Activated naive CD4-positive, alpha-beta T cell treated with anti-CD3 and anti-CD28 coated beads, Interleukin-2, amount 50 U/mL, for 16 hours (primary cell): ENCODE measurements at regions not wholly inside any gene's neighbourhood (a gene's known extent, or its start where the extent isn't known, plus 50 kb on each side); places are given as distances from the start of the nearest gene placed in this dataset.

Experiments
- DNase-seq: peaks from one replicate; pipeline ENCODE4 v3.0.0-alpha.2; 2020

DNA sequence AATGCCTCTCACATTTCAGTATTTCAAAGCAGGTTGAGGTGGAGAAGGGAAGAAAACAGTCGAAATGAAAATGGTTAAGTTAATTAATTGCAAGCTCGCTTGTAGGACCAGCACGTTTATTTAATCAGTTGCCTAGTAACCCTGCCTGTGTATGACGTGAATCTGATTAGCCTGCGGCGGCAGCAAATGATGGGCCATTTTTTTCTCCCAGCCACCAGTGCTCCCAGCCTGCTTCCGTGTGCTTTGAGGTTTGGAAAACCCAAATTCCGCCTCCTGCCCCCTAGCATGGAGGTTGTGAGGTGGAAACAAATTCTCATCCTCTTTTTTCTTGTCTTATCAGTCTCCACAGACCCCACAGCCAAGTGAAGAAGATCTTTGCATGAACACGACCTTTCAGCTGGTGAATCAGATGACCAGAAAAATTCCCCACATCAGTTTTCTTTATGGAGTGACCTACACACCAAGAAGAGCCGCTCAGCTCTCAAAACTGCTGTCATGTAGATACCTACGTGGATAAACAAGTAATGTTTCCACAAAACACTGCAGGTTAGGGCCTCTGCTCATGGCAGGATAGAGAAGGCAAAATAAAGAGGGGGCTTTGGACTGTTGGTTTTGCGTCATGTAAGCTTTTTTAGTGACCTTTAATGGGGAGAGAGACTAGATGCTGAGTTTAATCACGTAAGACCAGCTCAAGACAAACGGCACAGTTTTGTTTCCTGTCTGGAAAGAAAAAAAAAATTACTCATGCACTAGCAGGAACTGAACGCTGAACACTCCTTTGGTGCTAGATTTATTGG lies 572.9 kb upstream of the NOX3 start:
- no peak for DNase-seq

DNA sequence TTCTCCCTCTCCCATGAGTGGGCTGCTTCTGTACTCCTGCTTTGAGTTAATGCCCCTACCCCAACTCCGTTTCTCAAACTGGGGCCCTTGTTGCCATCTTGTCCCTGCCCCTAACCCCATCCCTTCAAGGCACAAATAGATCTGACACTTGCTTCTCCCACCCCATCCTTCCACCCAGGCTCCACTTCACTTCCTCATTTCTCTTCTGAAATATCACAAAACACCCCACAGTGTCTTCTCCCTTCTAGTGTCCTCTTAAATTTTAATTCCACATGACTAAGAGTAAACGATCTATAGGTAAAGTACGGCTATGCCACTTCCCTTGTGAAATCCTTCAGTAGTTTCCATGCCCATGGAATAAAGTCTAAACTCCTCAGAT lies 571.6 kb upstream of the NOX3 start:
- DNase-seq: no peak

DNA sequence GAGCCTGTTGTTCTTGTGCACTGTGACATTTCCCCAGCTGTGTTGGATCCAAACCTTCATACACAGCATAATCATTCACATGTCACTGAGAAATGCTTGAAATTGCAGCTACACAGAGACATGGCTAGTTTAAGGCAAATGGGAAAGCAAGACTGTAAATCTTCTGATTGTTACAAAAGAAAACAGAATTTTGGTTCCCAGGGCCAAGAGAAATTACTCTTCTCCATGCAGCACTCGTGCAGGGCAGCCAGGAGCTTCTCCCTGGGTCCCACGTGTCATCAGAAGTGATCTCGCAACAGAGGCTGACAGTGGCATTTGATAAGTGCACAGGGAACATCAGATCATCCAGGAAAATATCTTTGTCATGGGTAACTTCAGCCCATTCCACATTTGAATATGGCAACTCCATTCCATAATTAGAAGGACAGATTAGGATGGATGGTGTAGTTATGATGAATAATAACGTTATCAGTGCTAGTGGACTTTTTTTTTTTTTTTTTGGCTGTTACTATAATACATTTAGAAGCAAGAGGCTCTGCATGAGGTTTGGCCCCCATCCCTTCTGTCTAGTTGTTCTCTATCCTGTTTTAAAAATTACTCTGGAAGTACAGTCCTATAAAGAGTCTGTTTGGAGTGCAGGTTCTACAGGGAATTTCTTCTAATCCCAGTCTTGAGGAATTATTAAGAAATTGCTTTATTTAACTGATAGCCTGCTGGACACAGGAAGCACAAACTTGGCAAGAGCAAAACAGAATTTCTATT lies 571.0 kb upstream of the NOX3 start:
- DNase-seq: no peak

DNA sequence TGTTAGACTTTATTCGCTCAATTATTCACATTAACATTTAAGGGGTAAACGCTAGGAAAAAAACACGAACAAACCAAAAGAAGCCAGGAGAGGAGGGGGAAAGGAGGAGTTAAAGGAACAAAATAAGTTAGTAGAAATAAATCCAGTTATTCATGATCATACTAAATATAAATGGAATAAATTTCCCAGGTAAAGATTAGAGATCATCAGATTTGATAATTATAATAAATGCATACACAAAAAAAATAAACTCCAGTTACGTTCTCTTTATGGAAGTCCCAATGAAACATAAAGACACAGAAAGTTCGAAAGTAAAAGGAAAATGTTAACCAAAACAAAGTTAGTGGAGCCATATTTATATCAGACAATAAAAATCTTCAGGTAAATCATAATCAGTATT lies 568.7 kb upstream of the NOX3 start:
- no peak for DNase-seq

DNA sequence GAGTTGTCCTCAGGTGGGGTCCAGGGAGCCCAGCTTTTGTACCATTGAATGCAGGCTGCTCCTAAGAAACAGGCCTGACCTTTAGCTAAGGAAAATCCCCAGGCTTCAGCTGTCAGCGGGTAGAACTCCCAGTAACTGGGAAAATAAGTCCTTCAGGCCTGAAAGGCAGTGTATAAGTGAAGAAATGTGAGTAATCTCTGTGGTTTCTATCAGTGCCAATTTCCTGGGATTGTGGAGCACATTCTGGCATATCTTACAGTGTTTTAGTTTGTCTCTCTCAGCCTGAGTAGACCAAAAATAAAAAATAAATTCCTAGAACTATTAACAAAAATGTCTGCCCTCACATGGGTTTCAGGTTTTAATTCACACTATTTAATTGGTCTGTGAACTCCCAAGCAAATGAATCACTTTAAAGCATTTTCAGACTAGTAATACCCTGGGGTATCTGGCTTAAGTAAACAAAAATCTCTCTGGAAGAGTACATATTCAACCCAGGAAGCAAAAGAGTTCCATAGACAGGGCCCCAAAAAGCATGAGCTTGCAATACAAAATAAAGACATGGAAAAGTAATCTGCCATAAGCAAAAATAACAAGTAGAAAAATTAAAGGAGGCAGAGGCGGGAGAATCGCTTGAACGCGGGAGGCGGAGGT lies 566.2 kb upstream of the NOX3 start:
- DNase-seq: no peak

DNA sequence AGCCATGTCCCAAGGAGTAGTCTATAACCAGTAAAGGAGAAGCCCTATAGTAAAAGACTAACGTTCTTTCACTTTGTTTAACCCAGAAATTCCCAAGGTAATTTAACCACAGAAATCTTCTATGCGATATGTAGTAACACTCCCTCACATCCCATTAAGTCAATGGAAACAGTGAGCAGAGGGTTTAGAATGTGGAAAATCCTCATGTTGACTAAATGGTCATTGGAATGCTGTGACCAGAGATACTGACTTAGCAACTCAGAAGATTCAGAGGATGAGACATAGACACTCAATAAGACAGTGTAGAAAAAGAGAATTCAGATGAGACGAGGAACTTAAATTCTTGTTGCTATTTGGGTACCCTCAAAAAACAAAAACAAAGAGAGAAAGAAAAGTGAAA lies 562.2 kb upstream of the NOX3 start:
- no peak for DNase-seq

DNA sequence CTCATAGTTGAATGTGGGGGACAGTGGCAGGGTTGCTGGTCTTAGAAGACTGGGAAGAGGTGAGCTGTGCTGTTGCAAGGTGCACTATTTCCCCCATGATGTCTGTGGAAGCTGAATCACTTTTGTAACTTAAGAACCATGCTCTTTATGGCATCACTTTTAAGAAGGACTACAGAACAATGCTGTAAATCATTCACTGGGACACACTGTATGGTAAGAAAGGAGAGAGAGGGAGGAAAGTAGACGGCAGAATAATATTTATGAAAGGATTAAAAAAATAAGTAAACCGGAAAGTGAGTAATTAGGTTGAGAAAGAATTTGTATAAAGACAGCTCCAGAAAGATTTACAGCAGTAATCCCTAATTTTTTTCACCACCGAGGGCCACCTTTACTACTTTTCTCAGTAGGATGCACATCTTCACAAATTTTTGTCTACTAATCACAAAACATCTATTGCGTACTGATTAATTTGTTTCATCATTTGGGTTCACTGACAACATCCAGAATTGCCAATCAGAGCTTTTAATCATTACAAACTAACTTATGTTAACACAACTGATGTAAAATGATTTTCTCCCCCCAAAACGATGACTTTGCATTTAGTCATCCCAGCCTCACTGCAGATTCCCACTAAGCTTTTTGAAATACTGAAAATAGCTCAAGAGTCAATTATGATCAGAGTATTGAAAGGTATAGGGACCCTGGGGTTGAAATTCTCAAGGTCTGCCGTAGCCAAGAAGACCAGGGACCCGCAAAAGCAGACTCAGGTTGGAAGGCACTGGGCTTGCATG lies 560.7 kb upstream of the NOX3 start:
- no peak for DNase-seq

DNA sequence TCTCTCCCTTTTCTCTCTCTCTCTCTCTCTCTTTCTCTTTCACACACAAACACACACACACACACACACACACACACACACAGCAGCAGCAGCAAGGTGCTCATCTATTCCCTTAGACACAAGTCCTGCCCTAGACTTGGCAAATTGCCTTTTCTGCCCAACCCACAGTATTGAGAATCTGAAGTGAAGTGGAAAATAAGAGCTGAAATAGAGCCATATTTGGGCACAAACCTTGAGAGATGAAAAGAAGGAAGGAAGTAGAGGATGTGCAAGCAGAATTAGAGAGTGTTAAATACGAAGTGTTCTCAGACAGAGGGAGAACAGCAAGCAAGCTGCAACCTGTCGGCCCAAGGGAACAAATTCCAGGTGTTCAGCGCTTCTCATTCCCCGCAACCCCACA lies 557.5 kb upstream of the NOX3 start:
- no peak for DNase-seq

DNA sequence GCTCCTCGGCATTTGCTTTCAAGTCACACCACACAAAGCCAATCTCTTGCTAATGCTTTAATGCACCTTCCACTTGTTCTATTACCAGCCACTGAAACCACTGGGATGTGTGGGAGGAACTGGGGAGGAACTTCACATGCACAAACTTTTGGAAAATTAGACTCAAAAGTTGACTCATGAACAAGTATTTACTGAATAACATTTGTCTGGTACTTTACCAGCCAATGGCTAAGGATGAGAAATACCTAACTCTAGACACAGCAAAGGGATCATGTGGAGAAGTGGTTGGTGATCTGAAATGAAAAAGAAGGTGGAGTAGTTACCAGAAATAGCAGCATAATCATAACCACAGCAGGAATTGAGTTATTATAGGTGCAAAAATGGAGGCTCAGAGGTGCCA lies 554.0 kb upstream of the NOX3 start:
- DNase-seq: no peak

DNA sequence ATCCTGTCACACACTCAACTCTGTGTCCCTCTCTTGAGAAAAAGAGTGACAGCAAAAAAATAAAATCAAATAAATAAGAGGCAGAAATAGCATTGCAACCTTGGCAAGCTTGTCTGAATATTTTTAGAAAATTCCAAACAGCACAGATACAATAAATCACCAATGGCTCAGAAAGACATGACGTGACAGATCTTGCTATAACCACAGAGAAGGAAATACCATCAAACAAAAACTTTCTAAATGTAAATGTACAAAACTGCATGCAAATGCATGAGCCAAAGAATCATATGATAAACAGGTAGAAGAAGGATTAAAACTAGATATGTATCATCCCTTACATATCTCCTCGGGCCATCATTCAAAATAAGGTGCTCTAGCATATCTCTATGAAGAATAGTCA lies 549.2 kb upstream of the NOX3 start:
- no peak for DNase-seq

DNA sequence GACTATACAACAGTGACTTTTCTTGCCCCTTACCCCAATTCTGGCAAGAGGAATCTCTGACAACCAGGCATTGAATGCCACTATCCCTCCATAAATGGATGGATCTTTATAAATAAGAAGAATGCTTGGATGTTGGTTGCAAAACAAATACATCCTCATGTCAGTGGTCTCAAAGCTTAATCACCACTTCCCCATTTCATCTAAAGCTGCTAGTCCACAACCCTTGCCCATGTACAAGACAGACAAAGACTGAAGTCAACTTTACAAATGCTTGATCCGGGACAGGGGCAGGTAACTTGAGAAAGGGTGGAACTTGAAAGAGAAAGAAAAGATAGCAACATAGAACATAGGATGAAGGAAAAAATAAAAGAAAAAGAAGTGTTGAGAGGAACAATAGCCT lies 540.5 kb upstream of the NOX3 start:
- no peak for DNase-seq

DNA sequence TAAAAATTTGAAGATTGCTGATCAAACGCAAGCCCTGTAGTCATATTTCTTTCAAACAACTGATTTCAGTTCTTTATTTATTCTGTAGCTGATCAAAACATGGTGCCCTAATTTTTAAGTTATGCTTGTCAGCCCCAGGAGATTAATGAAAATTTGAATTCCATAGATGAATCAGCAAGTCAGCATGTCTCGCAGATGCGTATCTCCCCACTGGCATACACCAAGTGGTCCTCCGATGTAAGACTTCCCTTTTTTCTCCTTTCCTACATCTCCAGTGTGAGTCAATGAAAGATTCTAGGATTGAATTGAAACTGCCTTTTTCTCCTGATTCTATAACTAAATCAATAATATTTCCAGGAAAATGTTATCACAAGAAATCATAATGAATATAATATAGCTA lies 539.6 kb upstream of the NOX3 start:
- DNase-seq: no peak

DNA sequence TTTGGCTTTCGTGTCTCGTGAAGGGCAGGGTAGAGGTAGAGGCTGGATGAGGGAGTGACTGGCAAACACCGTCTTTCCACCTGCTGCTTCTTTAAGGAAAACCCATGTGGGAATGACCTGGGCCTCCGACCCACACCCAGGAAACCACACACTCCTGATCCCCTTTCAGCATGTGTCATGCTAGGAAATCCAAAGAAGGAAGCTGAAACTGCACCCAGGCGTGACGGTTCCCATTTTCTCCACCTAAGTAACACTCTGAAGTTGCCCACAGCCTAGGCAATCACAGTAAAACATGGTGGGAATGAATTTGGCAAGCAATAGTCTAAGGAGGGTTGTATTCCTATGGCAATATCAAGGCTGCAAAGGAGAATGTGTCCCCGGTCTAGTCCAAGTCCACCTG lies 538.4 kb upstream of the NOX3 start:
- DNase-seq: no peak

DNA sequence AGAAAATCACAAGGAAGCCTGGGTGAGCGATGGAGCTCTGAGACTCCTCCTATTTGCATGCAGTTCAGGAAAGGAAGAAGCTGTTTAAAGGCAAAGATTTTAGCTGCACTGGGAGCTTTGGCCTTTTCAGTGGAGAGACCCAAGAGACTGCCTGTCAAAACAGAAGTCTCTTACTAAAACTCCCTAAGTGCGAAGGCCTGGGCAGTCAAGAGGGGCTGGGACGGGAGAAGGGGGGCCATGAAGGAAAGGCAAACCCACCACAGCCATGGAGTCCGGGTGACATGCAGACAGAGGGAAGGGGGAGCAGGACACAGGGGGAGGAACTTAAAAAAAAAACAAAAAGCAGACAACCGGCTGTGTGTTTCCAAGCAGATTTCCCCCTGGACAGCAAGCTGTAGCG lies 537.6 kb upstream of the NOX3 start:
- no peak for DNase-seq

DNA sequence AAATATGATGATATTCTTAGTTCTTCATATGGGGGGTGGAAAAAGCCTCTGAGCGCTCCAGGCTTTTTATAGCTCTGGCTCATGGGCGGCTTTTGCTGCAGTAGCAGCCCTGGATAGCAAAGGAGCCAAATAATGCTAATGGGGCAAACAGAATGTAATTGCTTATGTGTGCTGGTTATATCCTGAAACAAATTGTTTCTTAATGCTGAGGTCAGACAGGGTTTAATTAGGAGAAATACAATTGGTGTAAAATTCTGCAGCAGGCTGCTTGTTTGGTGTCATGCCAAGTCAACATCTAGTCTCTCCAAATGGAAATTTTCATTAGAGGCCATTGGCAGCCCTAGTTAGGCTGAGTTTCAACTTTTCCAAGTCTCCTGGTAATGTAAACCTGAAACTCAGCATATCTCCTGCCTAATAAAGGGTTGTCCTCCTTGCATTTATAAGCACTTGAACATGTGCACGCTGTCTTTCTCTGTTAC lies 530.1 kb upstream of the NOX3 start:
- no peak for DNase-seq

DNA sequence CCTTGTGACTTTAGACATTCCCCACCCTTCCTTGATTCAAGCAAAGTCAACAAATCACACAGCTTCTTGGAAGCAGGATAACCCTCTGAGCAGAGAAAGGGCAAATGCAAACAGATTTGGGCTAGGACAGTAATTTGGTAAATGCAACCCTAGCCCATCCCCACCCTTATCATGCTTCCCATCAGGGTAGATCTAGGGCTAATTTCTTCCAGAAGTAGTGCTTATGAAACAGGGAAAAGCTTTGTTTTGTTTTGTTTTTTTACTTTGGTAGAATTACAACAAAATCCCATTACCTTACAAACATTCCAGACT lies 525.1 kb upstream of the NOX3 start:
- no peak for DNase-seq

DNA sequence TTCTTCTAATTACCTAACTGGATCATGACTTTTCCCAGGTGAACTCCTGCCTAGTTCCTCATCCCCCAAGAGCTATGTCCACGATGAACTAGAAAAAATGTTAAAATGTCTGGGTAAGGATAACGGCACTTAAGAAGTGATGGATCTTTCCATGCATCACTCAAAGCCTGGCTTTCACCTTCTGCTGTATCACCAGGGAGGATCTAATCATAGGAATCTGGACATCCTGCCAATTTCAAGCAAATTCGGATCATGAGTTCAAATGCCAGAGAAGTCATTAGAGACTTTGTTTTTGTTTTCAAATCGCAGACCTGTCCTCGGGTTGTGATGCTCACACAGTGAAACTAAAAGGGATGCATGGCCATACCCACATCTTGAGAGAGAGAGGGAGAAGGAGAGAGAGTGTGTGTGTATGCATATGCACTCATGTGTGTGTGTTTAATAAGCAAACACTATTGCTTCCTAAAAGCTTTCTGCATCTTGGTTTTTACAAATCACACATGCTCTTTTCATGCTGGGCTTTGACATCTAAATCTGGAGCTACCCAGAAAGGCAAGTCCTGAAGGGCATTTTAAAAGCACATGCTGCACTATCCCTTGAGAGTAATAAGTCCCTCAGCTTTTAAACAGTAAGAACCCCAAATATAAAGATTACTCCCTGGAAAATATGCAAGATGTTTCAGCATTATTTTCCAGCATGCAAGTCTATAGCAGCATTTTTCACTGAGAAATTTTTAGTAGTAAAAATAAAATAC lies 524.6 kb upstream of the NOX3 start:
- DNase-seq: no peak

DNA sequence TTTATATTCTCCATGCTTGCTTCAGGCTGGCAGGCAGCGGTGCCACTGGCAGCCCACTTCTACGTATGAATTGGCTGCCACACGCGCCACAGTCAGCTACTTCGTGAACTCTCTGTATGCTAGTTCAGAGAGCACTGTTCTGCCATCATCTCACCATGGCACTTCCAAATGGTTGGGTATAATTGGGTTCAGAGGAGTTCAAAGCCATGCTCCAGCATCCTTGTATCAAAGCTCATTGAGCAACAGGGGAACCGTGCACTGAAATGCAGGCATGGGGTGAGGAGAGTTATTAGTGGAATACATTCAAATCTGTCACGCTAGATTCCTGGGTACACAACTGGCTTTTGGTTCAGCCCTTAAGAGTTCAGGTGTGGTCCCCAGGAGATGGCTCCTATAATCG lies 519.9 kb upstream of the NOX3 start:
- no peak for DNase-seq

DNA sequence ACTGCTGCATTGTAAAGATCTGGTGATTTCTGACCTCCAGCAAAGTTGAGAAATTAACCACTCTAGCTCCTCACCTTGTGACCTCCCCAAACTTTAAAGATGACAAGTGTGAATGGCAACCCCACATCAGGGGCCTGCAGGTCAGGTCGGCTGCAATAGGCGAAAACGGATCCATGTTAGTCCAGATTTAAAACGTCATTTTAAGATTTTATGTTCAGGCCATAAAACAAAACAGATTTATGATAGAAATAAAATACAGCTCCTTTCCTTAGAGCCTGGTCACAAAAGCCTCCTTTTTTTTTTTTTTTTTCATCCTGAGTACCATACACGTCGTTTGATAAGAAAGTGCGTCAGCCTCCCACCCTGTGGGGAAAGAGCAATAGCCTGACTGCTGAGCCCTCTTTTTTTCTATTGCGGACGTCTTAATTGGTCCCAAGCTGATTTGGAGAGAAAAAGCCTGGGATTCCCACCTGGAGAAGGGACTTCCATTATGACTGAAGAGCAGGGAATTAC lies 519.2 kb upstream of the NOX3 start:
- no peak for DNase-seq

DNA sequence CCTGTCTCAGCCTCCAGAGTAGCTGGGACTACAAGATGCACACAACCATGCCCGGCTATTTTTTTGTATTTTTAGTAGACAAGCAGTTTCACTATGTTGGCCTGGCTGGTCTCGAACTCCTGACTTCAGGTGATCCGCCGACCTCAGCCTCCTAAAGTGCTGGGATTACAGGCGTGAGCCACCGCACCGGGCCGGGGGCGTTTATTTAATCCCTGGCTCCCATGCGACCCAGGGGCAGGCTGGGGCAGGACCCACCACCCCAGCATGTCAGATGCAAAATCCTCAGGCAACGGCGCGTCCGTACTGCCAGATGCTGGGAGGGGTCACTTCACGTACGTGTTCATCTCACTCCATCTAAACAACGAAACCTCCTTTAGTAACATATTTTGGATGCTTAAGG lies 518.7 kb upstream of the NOX3 start:
- DNase-seq: no peak

DNA sequence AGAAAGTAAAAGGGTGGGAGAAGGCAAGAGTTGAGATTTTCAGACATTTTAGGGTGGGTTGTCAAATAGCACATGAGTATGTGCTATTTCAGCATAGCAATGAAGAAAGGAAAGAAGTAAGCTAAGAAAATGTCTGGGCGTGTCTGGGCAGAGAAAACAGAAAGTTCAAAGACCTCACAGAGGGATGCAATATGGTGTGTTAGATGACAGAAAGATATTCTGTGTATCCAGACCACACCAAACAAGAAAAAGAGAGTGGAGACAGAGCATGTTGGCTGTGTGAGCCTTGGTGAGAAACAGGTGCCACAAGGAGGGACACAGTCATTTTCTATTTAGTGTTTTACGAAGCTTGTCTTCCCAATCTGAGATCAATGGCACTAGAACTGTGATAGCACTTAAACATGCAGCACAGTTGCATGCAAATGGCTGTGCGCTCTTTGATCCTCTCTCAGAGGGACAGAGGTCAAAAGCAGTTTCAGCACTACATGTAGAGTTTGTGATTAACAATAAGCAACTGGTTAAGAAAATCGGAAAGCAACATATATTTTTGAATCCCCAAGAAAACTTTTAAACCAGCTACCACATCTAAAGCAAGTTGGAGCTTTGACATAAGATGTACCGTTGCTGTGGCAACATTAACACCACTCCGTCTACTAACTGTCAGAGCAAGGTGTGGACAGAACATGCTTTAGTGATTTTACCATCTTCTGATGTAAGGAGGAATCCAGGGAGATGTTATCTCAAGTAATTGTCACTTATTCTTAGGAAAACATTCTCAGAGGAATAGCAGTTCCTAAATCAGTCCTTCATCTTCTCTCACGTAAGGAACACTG lies 515.5 kb upstream of the NOX3 start:
- DNase-seq: no peak

DNA sequence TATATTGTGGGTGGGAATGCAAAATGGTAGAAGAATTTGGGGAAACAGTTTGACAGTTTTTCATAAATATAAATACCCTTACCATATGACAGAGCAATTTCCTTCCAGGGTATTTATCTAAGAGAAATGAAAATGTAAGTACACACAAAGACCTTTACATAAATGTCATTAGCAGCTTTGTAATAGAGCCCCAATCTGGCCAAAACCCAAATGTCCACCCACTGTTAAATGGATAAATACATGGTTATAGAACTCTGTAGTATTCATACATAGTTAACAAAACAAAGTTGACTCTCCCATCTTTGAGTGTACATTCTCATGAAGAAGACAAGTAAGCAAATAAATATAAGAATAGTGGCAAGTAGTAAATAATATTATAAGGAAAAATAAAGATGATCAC lies 514.8 kb upstream of the NOX3 start:
- no peak for DNase-seq
